Loucy (cell line): ENCODE measurements at regions not wholly inside any gene's neighbourhood (a gene's known extent, or its start where the extent isn't known, plus 50 kb on each side); places are given as distances from the start of the nearest gene placed in this dataset.

Experiments
- H2AFZ ChIP-seq: fragments of 200-600 bp; sonication (generic); 2 replicates; pipeline ENCODE4 v1.6.0; 2016; ENCODE audit warnings: antibody characterized with exemption, mild to moderate bottlenecking, low read length, moderate library complexity
- H3F3A ChIP-seq: fragments of 200-600 bp; 2 replicates; pipeline ENCODE4 v1.6.0; 2016; ENCODE audit warnings: antibody characterized with exemption, low read depth, mild to moderate bottlenecking
- H3K27me3 ChIP-seq: fragments of 200-600 bp; sonication (generic); 2 replicates; pipeline ENCODE4 v1.6.1; 2014; ENCODE audit warnings: low read length, mild to moderate bottlenecking; ENCODE audit not compliant: insufficient read depth, poor library complexity, severe bottlenecking
- H3K36me3 ChIP-seq: fragments of 200-600 bp; sonication (generic); 2 replicates; pipeline ENCODE4 v1.6.1; 2016; ENCODE audit warnings: low read length; ENCODE audit not compliant: insufficient read depth
- H3K4me1 ChIP-seq: fragments of 200-600 bp; sonication (generic); 2 replicates; pipeline ENCODE4 v1.5.1; 2014; ENCODE audit warnings: low read length, mild to moderate bottlenecking; ENCODE audit not compliant: insufficient read depth, poor library complexity, severe bottlenecking
- H3K4me2 ChIP-seq: fragments of 200-600 bp; sonication (generic); 2 replicates; pipeline ENCODE4 v1.6.0; 2014; ENCODE audit warnings: antibody characterized with exemption, low read length, low read depth, mild to moderate bottlenecking; ENCODE audit not compliant: poor library complexity, severe bottlenecking
- H3K4me3 ChIP-seq: fragments of 200-600 bp; sonication (generic); 2 replicates; pipeline ENCODE4 v1.5.1; 2014; ENCODE audit warnings: low read length, mild to moderate bottlenecking, mixed read lengths; ENCODE audit not compliant: poor library complexity, severe bottlenecking
- H3K79me2 ChIP-seq: fragments of 200-600 bp; sonication (generic); 2 replicates; pipeline ENCODE4 v1.6.1; 2014; ENCODE audit warnings: low read length; ENCODE audit not compliant: insufficient read depth
- H3K9ac ChIP-seq: fragments of 200-600 bp; sonication (generic); 2 replicates; pipeline ENCODE4 v1.6.0; 2014; ENCODE audit warnings: mild to moderate bottlenecking, low read depth, low read length, moderate library complexity; ENCODE audit not compliant: poor library complexity, severe bottlenecking
- H3K9me2 ChIP-seq: fragments of 200-600 bp; sonication (generic); replicated peaks from 2 replicates; pipeline ENCODE4 v1.6.1; 2016; ENCODE audit warnings: low read depth, low read length, mixed read lengths
- H3K9me3 ChIP-seq: fragments of 200-600 bp; sonication (generic); 2 replicates; pipeline ENCODE4 v1.6.1; 2014; ENCODE audit warnings: mild to moderate bottlenecking, antibody characterized with exemption, low read length, low read depth; ENCODE audit not compliant: insufficient read depth
- H4K20me1 ChIP-seq: fragments of 200-600 bp; sonication (generic); 2 replicates; pipeline ENCODE4 v1.6.0; 2014; ENCODE audit warnings: antibody characterized with exemption, low read length, mild to moderate bottlenecking; ENCODE audit not compliant: insufficient read depth, poor library complexity, severe bottlenecking
- EZH2phosphoT487 ChIP-seq: fragments of 200-600 bp; IDR thresholded peaks from 2 replicates; pipeline ENCODE4 v1.6.1; 2018; ENCODE audit warnings: antibody characterized with exemption, mild to moderate bottlenecking, moderate library complexity, borderline replicate concordance
- TF ChIP-seq, protein P1 (sequence below): fragments of 200-600 bp; sonication (generic); conservative IDR thresholded peaks from 2 replicates; pipeline ENCODE4 v1.5.1; 2014; ENCODE audit warnings: mild to moderate bottlenecking, antibody characterized with exemption, low read length

DNA sequence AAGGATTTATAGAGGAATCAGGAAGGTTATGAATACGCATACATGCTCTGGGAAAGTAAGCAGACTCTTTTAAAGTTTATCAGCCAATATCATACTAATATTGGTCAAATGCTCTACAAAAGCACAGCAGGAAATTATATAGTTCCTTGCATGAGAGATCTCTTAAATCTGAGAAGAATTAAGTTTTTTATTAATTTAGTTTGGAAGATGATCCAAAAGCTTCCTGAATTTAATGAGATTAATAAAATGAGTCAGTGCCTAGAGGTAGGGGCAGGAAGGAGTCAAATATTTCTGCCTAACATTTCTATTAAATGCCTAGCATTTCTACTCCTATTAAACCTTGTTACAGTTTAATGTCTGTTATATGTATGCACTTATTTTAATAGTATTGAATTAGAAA lies 1608.2 kb downstream of the GRIK2 start:
- Histone ChIP-seq H3K9ac (no peak overlapping the region), H3K4me3 (no peak overlapping the region), H3K4me1 (no peaks in the 10 kb centered on the region), H3K4me2 (no peak overlapping the region), H3K27me3 (no peaks in the 10 kb centered on the region), H3K9me3 (no peaks in the 10 kb centered on the region), H3F3A (no peaks in the 10 kb centered on the region), H3K9me2 (no peaks in the 10 kb centered on the region), H2AFZ (no peak overlapping the region), H3K79me2 (no peaks in the 10 kb centered on the region), H4K20me1 (no peaks in the 10 kb centered on the region), H3K36me3 (no peaks in the 10 kb centered on the region)
- no peak for TF ChIP-seq EZH2phosphoT487
- TF ChIP-seq, protein P1, sequence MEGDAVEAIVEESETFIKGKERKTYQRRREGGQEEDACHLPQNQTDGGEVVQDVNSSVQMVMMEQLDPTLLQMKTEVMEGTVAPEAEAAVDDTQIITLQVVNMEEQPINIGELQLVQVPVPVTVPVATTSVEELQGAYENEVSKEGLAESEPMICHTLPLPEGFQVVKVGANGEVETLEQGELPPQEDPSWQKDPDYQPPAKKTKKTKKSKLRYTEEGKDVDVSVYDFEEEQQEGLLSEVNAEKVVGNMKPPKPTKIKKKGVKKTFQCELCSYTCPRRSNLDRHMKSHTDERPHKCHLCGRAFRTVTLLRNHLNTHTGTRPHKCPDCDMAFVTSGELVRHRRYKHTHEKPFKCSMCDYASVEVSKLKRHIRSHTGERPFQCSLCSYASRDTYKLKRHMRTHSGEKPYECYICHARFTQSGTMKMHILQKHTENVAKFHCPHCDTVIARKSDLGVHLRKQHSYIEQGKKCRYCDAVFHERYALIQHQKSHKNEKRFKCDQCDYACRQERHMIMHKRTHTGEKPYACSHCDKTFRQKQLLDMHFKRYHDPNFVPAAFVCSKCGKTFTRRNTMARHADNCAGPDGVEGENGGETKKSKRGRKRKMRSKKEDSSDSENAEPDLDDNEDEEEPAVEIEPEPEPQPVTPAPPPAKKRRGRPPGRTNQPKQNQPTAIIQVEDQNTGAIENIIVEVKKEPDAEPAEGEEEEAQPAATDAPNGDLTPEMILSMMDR, result no peak

DNA sequence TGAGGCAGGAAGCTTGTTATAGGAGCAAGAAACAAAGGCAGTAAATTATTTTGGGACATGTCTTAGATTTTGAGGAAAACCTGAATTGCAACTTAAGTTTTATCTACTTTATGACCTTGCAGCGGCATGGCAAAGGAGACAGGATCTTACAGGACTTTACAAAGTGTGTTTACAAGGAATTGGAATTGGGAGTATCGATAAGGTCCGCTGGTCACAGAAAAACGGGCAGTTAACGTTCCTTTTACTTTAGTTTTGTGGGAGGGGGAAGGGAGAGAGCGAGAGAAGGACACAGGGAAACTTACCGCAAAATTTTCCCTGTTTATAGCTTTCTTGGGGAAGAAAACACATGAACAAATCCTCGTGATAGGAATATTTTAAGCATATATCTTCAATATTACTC lies 1607.2 kb downstream of the GRIK2 start:
- Histone ChIP-seq H3K9me3 (no peaks in the 10 kb centered on the region), H3F3A (no peaks in the 10 kb centered on the region), H3K4me2 (no peak overlapping the region), H3K79me2 (no peaks in the 10 kb centered on the region), H4K20me1 (no peaks in the 10 kb centered on the region), H3K27me3 (no peaks in the 10 kb centered on the region), H3K4me3 (no peak overlapping the region), H3K9ac (no peak overlapping the region), H2AFZ (no peak overlapping the region), H3K9me2 (no peaks in the 10 kb centered on the region), H3K36me3 (no peaks in the 10 kb centered on the region), H3K4me1 (no peaks in the 10 kb centered on the region)
- TF ChIP-seq, protein P1, result no peak
- TF ChIP-seq EZH2phosphoT487, result no peak

GRCh38 chr6:102995491-102995890 lies 1602.0 kb downstream of the GRIK2 start:
- Histone ChIP-seq H2AFZ (no peak overlapping the region), H4K20me1 (no peaks in the 10 kb centered on the region), H3K36me3 (no peaks in the 10 kb centered on the region), H3K27me3 (no peaks in the 10 kb centered on the region), H3K4me3 (no peak overlapping the region), H3K9ac (no peak overlapping the region), H3K4me2 (no peak overlapping the region), H3F3A (no peaks in the 10 kb centered on the region), H3K4me1 (no peaks in the 10 kb centered on the region), H3K79me2 (no peaks in the 10 kb centered on the region), H3K9me2 (no peaks in the 10 kb centered on the region), H3K9me3 (no peaks in the 10 kb centered on the region)
- TF ChIP-seq, protein P1, result no peak
- no peak for TF ChIP-seq EZH2phosphoT487
